HG02970 (cell line): ENCODE measurements at regions not wholly inside any gene's neighbourhood (a gene's known extent, or its start where the extent isn't known, plus 50 kb on each side); places are given as distances from the start of the nearest gene placed in this dataset.
"Not testable (repeated sequence)": the region's sequence is repeated elsewhere in the genome, so short reads cannot be mapped to it uniquely, and the experiment has no call there.

ENCODE experiments used
- ATAC-seq: cut with Tn5 transposase; IDR thresholded peaks from one replicate; pipeline ENCODE4 v1.9.1; 2021; ENCODE audit warnings: mild to moderate bottlenecking, moderate library complexity, moderate number of reproducible peaks; ENCODE audit not compliant: unreplicated experiment, low FRiP score

GRCh38 chrX:137858106-137858505 is 292.2 kb downstream of the ZIC3 start:
- no peak for ATAC-seq

GRCh38 chrX:137878401-137878800 is 312.5 kb downstream of the ZIC3 start:
- no peak for ATAC-seq

GRCh38 chrX:137882960-137883359 is 317.0 kb downstream of the ZIC3 start:
- ATAC-seq, result no peak

GRCh38 chrX:137884813-137885212 is 318.9 kb downstream of the ZIC3 start:
- not testable (repeated sequence) for ATAC-seq

- no peak for ATAC-seq
Measured at GRCh38 chrX:137891431-137891830, 325.5 kb downstream of the ZIC3 start.

- no peak for ATAC-seq
Measured at GRCh38 chrX:137896123-137896522, 330.2 kb downstream of the ZIC3 start.

GRCh38 chrX:137915466-137915865 is 349.5 kb downstream of the ZIC3 start:
- no peak for ATAC-seq

- no peak for ATAC-seq
Measured at GRCh38 chrX:137916090-137916746, 350.3 kb downstream of the ZIC3 start.

GRCh38 chrX:137926090-137926489 is 360.2 kb downstream of the ZIC3 start:
- no peak for ATAC-seq

GRCh38 chrX:137929951-137930350 is 364.0 kb downstream of the ZIC3 start:
- no peak for ATAC-seq

GRCh38 chrX:137930533-137930932 is 364.6 kb downstream of the ZIC3 start:
- ATAC-seq, result no peak

GRCh38 chrX:137934214-137934613 is 368.3 kb downstream of the ZIC3 start:
- not testable (repeated sequence) for ATAC-seq

GRCh38 chrX:137934887-137935286 is 369.0 kb downstream of the ZIC3 start:
- not testable (repeated sequence) for ATAC-seq

- ATAC-seq, result no peak
Measured at GRCh38 chrX:137945470-137945869, 379.5 kb downstream of the ZIC3 start.

- ATAC-seq, result no peak
Measured at GRCh38 chrX:137969191-137969590, 403.3 kb downstream of the ZIC3 start.

- no peak for ATAC-seq
Measured at GRCh38 chrX:137982472-137983172, 416.7 kb downstream of the ZIC3 start.

- no peak for ATAC-seq
Measured at GRCh38 chrX:137988470-137988869, 422.5 kb downstream of the ZIC3 start.

- no peak for ATAC-seq
Measured at GRCh38 chrX:137998619-137999018, 432.7 kb downstream of the ZIC3 start.

GRCh38 chrX:137999071-137999470 is 433.1 kb downstream of the ZIC3 start:
- no peak for ATAC-seq

- ATAC-seq, result no peak
Measured at GRCh38 chrX:137999552-137999951, 433.6 kb downstream of the ZIC3 start.

GRCh38 chrX:138001226-138001625 is 435.3 kb downstream of the ZIC3 start:
- no peak for ATAC-seq

GRCh38 chrX:138006180-138006579 is 440.3 kb downstream of the ZIC3 start:
- no peak for ATAC-seq
